ENCODE measurements at regions not wholly inside any gene's neighbourhood (a gene's known extent, or its start where the extent isn't known, plus 50 kb on each side); places are given as distances from the start of the nearest gene placed in this dataset.

DNA sequence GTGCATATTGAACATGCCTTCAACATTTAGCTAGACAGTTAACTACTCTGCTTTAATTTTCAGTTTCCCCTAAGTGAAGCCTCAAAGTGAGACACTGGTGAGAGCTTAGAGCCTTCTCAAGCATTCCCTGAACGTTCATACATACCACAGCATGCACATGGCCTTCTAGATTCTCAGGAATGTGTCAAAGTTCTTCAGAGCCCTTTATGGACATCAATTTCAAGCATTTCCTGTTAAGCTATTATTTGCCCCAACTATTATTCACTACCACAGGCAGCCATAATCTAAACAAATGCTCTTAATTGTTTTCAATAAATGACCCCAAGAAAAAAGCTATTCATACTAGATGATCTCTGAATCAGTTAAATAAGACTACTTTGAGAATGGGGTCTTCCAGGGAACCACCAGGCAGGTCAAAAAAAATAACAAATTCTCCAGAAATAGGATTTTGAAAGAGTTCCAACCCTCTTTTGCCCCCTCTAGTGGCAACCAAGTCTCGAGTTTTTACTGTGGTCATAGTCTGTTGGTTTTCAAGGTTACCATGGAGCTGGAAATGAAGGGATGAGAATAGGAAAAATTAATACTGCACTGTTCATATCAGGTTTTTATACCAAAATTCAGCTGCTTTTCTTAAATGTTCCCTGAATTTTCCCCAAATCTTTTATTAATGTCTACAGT is 235.4 kb downstream of the RAB28 start:
- DNase-seq = no peak

DNA sequence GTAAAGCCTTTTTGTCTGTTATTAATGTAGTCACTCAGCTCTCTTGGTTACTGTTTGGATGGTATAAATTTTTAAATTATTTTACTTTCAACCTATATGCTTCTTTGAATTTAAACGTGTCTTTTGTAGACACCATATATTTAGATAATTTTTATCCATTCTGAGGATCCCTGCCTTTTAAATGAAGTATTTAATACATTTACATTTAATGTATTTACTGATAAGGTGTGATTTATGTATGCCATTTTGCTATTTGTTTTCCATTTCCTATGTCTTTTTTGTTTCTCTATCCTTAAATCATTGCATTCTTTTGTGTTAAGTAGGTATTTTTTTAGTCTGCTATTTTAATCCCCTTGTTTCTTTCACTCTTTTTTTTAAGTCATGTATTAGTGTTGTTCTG is 238.0 kb downstream of the RAB28 start:
- DNase-seq = no peak

DNA sequence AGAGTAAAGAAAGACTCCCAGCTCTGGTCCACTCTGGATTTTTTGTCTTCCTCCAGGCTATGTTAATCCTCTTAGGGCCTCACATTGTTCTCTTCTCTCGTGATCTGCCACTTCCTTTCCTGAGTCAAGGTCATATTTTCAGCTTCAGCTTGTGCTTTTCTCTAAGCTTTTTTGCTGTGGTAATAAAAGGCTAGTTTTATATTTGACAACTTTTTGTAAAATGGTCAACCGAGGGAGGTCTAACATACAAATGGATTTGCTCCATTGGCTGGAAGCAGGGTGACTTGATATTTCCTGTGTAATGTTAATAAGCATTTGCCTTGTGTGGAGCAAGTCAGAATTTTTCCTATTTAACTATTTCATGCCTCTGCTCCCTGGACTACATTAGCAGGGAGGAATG is 239.7 kb downstream of the RAB28 start:
- no peak for DNase-seq

DNA sequence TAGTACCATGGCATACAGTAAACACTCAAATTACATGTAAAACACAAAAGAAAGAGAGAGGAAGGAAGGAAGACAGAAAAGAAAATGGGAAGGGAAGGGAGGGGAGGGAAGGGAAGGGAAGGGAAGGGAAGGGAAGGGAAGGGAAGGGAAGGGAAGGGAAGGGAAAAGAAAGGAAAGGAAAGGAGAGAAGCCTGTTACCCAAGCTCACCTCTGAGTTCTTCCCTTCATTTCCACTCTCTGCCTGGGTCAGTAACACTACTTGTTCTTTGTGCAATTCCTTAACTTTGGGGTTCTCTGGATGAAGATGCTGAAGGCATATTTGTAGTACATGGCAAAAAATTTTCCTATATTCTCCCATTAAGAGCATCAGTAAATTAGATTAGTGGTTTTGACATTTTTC is 241.0 kb downstream of the RAB28 start:
- DNase-seq = no peak

DNA sequence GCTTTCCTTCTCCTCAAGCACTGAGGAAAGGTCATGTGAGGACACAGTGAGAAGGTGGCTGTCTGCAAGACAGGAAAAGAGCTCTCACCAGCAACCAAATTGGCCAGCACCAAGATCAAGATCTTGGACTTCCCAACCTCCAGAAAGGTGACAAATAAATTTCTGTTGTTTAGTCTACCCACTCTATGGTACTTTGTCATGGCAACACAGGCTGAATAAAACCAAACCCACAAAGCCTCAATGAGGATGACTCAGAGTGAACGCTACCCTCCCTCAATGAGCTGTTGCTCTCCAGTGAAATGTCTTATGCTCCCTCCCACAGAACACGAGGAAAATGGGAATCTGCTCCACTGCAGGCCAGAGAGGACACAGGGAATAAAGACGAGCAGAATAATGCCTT is 244.1 kb downstream of the RAB28 start:
- DNase-seq = no peak

DNA sequence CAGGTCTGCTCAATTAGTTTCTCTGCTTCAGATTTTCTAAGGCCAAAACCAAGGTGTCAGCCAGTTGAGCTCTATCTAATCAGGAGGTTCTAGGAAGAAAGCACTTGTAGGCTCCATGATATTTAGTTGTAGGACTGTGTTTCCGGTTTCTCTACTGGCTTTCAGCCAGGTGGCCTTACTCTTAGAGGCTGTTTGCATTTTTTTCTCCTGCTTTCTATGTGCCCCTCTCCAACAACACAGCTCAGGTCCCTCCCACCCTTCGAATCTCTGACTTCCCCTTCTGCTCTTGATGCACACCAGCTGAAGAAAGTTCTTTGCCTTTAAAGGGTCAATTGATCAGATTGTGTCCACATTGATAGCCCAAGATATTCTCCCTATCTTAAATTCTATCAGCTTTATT is 245.2 kb downstream of the RAB28 start:
- no peak for DNase-seq

DNA sequence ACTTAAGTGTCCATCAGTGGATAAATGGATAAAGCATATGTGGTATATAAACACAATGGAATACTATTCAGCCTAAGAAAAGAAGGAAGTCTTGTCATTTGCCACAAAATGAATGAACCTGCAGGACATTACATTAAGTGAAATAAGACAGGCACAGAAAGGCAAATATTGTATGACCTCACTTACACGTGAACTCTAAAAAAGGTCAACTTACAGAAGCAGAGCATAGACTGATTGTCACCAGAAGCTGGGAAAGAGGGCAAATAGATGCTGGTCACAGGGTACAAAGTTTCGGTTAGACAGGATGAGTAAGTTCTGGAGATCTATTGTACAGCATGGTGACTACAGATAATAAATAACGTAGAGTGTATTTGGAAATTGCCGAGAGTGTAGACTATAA is 247.7 kb downstream of the RAB28 start:
- no peak for DNase-seq

DNA sequence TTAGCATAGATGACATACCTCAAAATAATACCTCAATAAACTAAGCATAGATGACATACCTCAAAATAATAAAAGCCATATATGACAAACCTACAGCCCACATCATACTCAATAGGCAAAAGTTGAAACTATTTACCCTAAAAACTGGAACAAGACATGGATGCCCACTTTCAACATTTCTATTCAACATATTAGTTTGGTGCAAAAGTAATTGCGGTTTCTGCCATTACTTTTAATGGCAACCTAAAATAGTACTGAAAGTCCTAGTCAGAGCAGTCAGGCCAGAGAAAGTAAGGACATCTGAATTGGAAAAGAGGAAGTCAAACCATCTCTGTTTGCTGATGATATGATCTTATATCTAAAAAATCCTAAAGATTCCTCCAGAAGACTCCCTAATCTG is 250.4 kb downstream of the RAB28 start:
- DNase-seq = no peak

DNA sequence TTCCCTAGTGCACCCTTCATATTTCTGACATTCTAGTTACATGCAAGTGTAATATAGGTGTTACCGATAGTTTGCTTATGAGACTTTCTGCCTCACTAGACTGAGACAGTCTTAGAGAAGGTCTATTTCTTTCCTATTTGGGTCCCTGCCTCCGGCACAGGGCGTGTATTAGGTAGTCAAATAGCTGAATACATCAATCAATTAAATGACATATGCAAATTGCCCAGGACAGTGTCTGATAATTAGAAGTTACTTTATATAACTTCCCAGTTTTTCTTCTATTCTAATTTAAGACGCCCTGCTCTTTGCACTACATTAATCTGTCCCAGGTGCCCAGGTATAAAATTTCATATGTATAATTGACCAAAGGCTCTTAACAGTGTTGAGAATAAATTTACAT is 264.2 kb downstream of the RAB28 start:
- no peak for DNase-seq

DNA sequence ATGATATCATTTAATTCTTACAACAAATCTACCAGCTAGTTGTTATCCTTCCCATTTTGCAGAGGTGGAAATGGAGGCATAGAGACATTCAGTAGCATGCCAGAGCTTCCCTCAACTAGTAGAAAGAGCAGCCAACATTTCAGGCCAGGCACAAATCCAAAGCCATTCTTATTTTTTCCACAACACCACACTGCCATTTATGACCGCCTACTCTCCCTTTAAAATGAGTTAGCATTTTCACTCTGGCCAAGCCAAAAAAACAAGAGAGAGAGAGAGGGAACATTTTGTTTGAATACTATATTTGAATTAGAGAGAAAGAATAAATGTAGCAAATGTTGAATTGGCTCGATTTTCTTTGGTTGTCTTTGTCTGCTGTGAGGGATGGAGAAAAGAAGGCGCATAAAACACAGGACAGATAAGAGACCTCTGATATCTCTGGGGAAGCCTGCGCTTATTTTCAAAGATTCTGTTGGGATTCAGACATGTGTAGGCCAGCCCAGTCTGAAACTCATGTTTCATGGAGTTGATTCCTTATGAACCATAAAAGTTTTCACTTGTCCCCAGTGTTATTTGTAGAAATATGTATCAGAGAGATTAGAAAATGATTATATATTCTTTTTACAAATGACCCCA is 265.7 kb downstream of the RAB28 start:
- no peak for DNase-seq

DNA sequence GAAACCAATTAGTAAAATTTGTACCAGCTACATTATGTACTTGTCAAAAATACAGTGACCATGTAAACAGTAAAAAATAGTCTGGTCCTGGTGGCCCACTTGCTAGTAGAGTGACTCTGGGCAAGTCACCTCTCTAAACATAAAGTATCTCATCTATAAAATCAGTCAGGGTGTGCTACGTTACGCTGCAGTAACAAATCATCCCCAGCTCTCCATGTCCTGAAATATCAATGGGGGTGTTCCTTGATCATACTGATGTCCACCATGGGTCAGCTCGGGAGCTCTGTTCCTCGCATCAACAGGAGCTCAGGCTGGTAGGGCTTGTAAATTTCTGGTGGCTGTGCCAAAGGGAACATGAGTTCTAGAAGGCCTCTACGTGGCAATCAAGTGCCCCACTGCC is 268.6 kb downstream of the RAB28 start:
- no peak for DNase-seq

DNA sequence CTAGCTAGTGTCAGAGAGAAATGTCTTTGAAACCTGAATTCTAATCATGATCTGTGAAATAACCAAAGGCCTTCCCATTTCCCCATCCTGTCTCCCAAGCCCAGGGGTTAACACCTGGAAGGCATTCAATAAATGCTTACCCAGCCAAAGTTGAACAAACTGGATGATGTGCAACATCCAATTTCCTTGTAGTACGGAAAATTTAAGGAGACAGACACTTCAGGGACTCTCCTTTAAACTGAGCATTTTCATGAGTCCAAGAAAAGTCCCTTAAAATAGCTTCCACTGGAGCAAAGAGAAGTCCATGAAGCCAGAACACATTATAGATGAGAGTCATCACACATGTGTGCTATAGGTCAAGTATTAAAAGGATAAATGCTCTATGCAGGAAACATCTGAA is 271.2 kb downstream of the RAB28 start:
- no peak for DNase-seq

DNA sequence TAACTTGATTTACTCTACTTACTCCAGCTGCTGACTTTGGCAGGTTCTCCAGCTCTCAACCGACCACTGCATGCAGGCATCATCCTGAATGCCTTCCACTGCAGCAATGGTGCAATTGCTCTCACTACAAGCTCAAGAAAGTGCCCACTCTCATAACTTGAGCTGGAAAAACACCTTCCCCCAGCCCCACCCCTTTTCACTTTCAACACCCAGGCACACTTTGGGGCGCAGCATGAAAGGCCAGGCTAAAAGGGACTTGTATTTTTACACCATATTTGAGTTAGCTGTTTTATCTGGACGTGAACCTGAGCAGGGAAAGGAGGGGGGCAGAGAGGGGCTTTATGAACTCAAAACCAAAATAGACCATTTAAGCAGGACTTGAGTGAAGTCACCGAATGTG is 274.5 kb downstream of the RAB28 start:
- no peak for DNase-seq

DNA sequence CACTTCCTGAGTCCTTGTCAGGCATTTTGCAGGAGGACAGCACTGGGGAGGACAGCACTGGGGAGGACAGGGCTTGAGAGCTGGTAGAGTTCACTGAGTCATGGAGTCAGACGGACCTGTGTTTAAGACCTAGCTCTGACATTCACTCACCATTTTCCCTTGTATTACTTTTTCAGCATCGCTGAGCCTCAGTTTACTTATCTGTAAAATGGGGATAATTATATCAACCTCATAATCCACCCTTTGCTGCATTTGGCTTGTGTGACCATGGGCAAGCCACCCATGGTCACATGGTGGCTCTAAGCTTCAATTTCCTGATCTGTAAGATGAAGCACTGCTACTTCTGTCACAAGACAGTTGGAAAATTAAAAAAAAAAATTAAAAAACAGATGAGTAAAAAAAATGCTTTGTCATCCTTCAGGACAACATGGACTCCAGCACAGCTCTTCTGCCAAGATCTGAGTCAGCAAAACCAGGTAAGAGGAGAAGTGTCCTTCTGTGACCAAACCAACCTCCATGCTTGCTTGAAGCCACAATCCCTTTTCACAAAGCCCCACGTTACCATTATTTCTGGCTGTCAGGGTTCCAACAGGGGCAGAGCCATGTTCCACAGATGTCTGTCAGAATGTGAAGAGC is 275.5 kb downstream of the RAB28 start:
- DNase-seq = no peak

DNA sequence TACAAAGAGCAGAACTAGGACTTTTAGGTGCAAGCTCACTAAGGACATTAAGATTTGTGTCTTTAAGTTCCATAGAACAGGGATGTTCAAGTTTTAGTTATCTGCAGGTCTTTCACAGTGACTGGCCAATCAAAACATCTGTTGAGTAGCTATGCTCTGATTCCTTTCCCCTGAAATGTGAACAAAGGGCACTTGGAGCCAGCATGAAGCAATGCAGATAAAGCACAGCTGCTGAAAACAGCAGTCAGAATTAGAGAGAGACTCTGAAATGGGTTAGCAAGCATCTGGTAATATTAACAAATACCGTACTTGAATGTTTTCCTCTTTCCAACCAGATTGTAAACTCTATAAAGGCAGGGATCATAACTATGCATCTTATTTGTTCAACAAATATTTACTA is 276.9 kb downstream of the RAB28 start:
- no peak for DNase-seq

DNA sequence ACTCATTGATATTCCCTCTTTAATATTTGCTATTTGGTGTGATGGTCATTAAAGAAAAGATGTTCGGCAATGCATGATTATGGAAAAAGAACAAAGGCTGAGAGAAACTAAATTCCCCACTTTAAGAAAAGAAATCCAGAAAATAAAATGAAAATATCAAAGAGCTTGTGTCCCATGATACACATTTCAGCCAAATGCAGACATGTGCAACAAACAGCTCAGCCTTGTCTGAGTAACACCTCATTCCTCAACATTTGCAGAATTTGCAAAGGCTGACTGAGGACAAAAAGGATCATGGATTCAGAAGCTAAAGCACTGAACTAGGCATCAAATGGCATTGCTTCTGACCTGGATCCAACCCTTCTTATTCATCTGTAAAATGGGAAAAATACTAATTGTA is 281.0 kb downstream of the RAB28 start:
- no peak for DNase-seq

DNA sequence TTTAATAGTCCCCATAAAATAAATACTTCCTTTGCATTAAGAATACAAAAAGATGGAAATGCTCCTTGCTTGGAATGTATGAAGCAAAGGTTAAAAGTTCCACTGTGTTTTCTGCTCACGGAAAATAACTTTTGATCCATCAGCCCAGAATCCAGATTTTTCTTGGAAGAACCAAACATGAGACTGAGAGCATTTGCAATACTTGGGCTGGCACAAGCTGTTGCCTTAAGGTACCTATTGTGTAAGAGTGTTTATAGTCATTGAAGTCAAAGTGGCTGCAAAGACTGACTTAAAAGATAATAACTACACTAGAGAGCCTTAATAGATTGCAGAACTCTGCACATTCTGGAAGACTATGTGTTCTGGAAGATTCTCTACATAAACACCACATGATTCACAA is 281.4 kb downstream of the RAB28 start:
- DNase-seq = no peak

DNA sequence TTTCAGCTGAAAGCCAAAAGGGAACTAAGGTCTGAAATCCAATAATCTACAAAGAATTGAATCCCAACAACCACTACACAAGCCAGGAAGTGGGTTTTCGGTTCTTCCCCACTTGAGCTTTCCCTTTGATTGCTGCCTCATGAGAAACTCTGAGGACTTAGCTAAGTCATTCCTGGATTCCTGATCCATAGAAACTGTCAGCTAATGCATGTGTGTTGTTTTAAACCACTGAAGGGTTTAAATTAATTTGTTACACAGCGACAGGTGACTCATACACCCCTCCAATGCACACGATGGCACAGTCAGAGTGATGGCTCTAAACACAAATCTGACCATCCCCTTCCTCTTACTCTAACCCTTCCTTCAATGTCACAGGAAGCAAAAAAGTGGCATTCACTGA is 282.9 kb downstream of the RAB28 start:
- DNase-seq = no peak

DNA sequence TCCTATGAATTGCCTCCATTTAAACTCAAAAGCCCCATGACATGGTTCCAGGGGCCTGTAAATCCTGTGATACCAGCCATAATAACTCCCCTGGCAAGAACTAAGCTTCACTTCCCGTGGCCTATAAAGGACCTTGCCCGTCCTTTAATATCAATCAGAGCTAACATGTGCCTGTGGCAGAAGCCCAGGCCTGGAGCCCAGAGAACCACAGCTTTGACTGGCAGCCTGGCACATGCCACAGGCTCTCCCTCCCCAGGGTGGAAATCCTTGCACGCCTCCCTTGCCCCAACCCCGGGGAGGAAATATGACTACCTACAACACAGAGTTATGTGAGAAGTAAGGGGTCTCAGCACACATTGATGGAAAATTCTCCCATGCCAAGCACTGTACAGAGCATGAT is 287.4 kb downstream of the RAB28 start:
- no peak for DNase-seq

DNA sequence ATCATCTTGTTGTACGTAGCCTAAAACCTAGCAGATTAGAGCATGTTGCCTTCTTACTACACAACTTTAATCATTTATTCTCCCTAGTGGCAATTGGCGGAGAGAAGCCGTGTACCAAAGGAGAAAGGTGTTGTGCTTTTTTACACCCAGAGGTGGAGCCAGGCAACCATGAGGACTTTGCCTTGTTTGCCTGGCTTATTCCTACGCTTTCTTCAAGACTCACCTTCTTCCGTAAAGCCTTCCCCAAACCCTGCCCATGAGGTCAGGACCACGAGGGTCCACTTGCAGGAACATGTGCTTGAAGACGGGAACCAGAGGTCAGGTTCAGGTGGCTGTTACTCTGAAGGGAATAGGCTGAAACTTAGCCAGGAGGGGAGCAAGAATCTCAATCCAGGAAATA is 290.5 kb downstream of the RAB28 start:
- no peak for DNase-seq

DNA sequence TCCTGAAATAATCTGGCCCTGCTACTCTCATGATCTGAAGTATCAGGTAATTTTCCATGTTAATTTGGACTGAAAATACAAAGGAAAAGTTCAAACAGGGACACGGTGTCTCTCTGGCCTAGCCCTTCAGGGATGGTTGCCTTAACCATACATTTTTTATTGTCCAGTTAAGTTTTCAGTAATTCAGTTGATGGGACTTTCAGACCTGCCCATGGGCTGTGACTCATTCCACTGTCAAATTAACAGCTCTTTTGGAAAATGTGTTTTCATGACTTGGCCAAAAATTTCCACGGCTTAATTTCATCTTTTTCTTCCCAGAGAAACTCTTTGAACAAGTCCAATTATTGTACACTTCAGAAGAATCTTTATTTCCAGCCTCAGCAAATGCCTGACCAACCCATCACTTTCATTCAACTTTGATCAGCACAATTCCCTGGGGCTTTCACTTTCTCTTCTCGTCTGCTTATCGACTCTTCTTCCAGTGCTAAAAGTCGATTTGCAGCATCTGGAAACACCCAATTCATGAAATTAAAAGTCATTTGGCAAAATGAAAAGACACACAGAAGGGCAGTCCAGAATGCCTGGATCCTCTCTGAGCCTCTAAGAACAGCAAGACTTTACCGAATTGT is 293.9 kb downstream of the RAB28 start:
- DNase-seq = no peak

DNA sequence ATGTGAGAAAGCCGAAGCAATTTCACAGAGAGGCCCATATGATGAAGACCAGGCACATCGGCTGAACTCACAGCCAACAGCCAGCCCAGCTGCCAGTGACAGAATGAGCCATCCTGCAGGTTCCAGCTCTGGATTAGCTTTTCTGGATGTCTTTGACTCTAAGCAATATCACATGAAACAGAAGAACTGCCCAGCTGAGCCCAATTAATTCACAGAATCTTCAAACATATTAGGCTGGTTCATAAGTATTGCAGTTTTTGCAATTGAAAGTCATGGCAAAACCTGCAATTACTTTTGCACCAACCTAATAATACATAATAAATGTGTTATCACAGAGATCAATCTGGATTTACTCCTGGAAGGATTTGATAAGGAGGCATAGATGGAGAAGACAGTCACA is 299.9 kb downstream of the RAB28 start:
- no peak for DNase-seq

DNA sequence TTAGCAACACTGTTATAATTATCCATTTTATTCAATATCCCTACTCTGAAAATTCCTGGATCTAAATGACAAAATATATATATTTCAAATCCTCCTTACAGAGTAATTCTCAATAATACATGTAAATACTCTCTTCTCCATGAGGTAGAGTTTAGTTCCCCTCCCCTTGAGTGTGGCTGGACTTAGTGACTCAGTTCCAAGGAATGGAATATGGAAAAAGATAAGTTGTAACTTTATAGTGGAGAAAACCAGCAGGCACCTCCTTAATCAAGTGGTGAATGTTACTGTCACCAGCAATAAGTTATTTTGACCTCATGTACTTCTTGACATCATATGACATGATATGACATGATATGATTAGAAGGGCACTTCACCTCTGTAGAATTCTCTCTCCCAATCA is 302.0 kb downstream of the RAB28 start:
- no peak for DNase-seq

DNA sequence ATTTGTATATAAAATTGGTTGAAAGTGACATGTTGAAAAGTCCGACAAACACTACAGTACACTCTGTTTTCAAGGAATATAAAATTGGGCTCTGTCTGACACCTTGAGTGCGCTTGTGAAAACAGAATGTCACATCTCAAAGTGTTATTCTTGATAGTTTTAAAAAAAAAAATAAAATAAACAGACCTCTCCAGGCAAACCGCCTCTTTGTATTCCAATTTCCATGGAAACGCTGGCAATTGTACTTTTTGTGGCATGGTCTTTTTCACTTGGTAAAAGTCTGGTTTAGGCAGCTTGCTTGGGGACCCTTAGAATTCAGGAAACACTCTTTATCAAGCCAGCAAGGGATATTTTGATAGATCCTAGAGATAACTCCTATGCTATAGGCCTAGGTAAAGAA is 302.5 kb downstream of the RAB28 start:
- DNase-seq = no peak

Measured in inflammatory macrophage treated with lipopolysaccharide for 1 hour (primary cell).